WTC11 (cell line): ENCODE measurements at regions not wholly inside any gene's neighbourhood (a gene's known extent, or its start where the extent isn't known, plus 50 kb on each side); places are given as distances from the start of the nearest gene placed in this dataset.

Experiments
- AR ChIP-seq: fragments of 250-450 bp; sonication (Bioruptor Pico); IDR thresholded peaks from 2 replicates; pipeline ENCODE4 v1.9.0; 2021; ENCODE audit warnings: mild to moderate bottlenecking
- ESRRA ChIP-seq: sonication (generic); formaldehyde crosslinking; IDR thresholded peaks from 2 replicates; pipeline ENCODE4 v1.8.1; 2022; ENCODE audit warnings: mild to moderate bottlenecking, missing genetic modification reagents, borderline replicate concordance
- ETV6 ChIP-seq: sonication (generic); formaldehyde crosslinking; IDR thresholded peaks from 2 replicates; pipeline ENCODE4 v1.8.1; 2022; ENCODE audit warnings: mild to moderate bottlenecking, missing genetic modification reagents
- FOXJ3 ChIP-seq: sonication (generic); formaldehyde crosslinking; IDR thresholded peaks from 2 replicates; pipeline ENCODE4 v1.9.0; 2021; ENCODE audit warnings: missing genetic modification reagents, mild to moderate bottlenecking, borderline replicate concordance
- HMGXB4 ChIP-seq: sonication (generic); formaldehyde crosslinking; IDR thresholded peaks from 2 replicates; pipeline ENCODE4 v1.8.1; 2023; ENCODE audit warnings: mild to moderate bottlenecking, moderate library complexity, missing genetic modification reagents
- NFATC4 ChIP-seq: fragments of 250-450 bp; sonication (Bioruptor Pico); IDR thresholded peaks from 2 replicates; pipeline ENCODE4 v1.9.0; 2021; ENCODE audit warnings: mild to moderate bottlenecking
- NR1H2 ChIP-seq: sonication (generic); formaldehyde crosslinking; IDR thresholded peaks from 2 replicates; pipeline ENCODE4 v1.9.0; 2021; ENCODE audit warnings: mild to moderate bottlenecking, moderate library complexity, missing genetic modification reagents
- PRRX2 ChIP-seq: fragments of 250-450 bp; sonication (Bioruptor Pico); IDR thresholded peaks from 2 replicates; pipeline ENCODE4 v1.8.0; 2021; ENCODE audit warnings: mild to moderate bottlenecking
- USF1 ChIP-seq: sonication (generic); formaldehyde crosslinking; IDR thresholded peaks from 2 replicates; pipeline ENCODE4 v1.8.0; 2022; ENCODE audit warnings: mild to moderate bottlenecking, missing genetic modification reagents
- ZNF121 ChIP-seq: sonication (generic); formaldehyde crosslinking; IDR thresholded peaks from 2 replicates; pipeline ENCODE4 v1.8.0; 2023; ENCODE audit warnings: missing genetic modification reagents
- ZNF138 ChIP-seq: sonication (generic); formaldehyde crosslinking; conservative IDR thresholded peaks from 2 replicates; pipeline ENCODE4 v1.8.1; 2022; ENCODE audit warnings: mild to moderate bottlenecking, moderate library complexity, missing genetic modification reagents
- ZNF219 ChIP-seq: sonication (generic); formaldehyde crosslinking; IDR thresholded peaks from 2 replicates; pipeline ENCODE4 v1.8.0; 2023; ENCODE audit warnings: missing genetic modification reagents, mild to moderate bottlenecking, borderline replicate concordance
- ZNF263 ChIP-seq: sonication (generic); formaldehyde crosslinking; IDR thresholded peaks from 2 replicates; pipeline ENCODE4 v1.8.1; 2022; ENCODE audit warnings: low read depth, mild to moderate bottlenecking, moderate library complexity, missing genetic modification reagents
- TF ChIP-seq, protein P1 (sequence below): sonication (generic); formaldehyde crosslinking; IDR thresholded peaks from 2 replicates; pipeline ENCODE4 v1.8.1; 2023; ENCODE audit warnings: mild to moderate bottlenecking, missing genetic modification reagents, borderline replicate concordance
- TF ChIP-seq, protein P2 (sequence below): sonication (generic); formaldehyde crosslinking; IDR thresholded peaks from 2 replicates; pipeline ENCODE4 v1.8.1; 2023; ENCODE audit warnings: mild to moderate bottlenecking, missing genetic modification reagents, moderate library complexity
- TF ChIP-seq, protein P3 (sequence below): fragments of 250-450 bp; sonication (Bioruptor Pico); IDR thresholded peaks from 2 replicates; pipeline ENCODE4 v1.9.0; 2021; ENCODE audit warnings: mild to moderate bottlenecking, borderline replicate concordance
- TF ChIP-seq, protein P4 (sequence below): fragments of 250-450 bp; sonication (Bioruptor Pico); IDR thresholded peaks from 2 replicates; pipeline ENCODE4 v2.1.2; 2022; ENCODE audit warnings: mild to moderate bottlenecking, moderate library complexity

DNA sequence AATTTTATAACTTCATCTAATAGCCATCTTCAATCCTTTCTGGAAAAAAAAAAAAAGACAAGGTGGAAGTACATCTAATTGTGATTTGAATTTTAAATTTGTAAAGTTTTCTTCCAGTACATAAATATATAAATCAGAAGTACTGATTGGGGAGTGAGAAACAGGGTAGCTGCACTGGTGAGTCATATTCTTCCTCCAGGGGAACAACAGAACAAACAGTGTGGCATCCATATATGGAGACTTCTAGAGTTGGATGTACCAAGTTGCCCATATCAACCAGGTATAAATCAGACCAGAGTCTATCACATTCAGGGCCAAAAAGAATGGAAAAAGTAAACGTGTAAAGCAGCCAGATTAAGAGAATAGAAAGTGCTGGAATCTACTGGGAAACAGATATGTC lies 66.0 kb upstream of the NRIP1 start (continued):
- TF ChIP-seq, protein P1, sequence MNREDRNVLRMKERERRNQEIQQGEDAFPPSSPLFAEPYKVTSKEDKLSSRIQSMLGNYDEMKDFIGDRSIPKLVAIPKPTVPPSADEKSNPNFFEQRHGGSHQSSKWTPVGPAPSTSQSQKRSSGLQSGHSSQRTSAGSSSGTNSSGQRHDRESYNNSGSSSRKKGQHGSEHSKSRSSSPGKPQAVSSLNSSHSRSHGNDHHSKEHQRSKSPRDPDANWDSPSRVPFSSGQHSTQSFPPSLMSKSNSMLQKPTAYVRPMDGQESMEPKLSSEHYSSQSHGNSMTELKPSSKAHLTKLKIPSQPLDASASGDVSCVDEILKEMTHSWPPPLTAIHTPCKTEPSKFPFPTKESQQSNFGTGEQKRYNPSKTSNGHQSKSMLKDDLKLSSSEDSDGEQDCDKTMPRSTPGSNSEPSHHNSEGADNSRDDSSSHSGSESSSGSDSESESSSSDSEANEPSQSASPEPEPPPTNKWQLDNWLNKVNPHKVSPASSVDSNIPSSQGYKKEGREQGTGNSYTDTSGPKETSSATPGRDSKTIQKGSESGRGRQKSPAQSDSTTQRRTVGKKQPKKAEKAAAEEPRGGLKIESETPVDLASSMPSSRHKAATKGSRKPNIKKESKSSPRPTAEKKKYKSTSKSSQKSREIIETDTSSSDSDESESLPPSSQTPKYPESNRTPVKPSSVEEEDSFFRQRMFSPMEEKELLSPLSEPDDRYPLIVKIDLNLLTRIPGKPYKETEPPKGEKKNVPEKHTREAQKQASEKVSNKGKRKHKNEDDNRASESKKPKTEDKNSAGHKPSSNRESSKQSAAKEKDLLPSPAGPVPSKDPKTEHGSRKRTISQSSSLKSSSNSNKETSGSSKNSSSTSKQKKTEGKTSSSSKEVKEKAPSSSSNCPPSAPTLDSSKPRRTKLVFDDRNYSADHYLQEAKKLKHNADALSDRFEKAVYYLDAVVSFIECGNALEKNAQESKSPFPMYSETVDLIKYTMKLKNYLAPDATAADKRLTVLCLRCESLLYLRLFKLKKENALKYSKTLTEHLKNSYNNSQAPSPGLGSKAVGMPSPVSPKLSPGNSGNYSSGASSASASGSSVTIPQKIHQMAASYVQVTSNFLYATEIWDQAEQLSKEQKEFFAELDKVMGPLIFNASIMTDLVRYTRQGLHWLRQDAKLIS: no peak
- TF ChIP-seq ZNF263 (CRISPR knock-in tag): no peak
- no peak for TF ChIP-seq NFATC4 (CRISPR knock-in tag)
- no peak for TF ChIP-seq AR (CRISPR knock-in tag)
- TF ChIP-seq NR1H2 (CRISPR knock-in tag): no peak
- TF ChIP-seq FOXJ3 (CRISPR knock-in tag): no peak
- TF ChIP-seq, protein P2, sequence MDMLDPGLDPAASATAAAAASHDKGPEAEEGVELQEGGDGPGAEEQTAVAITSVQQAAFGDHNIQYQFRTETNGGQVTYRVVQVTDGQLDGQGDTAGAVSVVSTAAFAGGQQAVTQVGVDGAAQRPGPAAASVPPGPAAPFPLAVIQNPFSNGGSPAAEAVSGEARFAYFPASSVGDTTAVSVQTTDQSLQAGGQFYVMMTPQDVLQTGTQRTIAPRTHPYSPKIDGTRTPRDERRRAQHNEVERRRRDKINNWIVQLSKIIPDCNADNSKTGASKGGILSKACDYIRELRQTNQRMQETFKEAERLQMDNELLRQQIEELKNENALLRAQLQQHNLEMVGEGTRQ (CRISPR knock-in tag): no peak
- TF ChIP-seq, protein P3, sequence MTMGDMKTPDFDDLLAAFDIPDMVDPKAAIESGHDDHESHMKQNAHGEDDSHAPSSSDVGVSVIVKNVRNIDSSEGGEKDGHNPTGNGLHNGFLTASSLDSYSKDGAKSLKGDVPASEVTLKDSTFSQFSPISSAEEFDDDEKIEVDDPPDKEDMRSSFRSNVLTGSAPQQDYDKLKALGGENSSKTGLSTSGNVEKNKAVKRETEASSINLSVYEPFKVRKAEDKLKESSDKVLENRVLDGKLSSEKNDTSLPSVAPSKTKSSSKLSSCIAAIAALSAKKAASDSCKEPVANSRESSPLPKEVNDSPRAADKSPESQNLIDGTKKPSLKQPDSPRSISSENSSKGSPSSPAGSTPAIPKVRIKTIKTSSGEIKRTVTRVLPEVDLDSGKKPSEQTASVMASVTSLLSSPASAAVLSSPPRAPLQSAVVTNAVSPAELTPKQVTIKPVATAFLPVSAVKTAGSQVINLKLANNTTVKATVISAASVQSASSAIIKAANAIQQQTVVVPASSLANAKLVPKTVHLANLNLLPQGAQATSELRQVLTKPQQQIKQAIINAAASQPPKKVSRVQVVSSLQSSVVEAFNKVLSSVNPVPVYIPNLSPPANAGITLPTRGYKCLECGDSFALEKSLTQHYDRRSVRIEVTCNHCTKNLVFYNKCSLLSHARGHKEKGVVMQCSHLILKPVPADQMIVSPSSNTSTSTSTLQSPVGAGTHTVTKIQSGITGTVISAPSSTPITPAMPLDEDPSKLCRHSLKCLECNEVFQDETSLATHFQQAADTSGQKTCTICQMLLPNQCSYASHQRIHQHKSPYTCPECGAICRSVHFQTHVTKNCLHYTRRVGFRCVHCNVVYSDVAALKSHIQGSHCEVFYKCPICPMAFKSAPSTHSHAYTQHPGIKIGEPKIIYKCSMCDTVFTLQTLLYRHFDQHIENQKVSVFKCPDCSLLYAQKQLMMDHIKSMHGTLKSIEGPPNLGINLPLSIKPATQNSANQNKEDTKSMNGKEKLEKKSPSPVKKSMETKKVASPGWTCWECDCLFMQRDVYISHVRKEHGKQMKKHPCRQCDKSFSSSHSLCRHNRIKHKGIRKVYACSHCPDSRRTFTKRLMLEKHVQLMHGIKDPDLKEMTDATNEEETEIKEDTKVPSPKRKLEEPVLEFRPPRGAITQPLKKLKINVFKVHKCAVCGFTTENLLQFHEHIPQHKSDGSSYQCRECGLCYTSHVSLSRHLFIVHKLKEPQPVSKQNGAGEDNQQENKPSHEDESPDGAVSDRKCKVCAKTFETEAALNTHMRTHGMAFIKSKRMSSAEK (CRISPR knock-in tag): no peak
- TF ChIP-seq, protein P4, sequence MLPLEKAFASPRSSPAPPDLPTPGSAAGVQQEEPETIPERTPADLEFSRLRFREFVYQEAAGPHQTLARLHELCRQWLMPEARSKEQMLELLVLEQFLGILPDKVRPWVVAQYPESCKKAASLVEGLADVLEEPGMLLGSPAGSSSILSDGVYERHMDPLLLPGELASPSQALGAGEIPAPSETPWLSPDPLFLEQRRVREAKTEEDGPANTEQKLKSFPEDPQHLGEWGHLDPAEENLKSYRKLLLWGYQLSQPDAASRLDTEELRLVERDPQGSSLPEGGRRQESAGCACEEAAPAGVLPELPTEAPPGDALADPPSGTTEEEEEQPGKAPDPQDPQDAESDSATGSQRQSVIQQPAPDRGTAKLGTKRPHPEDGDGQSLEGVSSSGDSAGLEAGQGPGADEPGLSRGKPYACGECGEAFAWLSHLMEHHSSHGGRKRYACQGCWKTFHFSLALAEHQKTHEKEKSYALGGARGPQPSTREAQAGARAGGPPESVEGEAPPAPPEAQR (CRISPR knock-in tag): no peak
- TF ChIP-seq HMGXB4 (CRISPR knock-in tag): no peak
- TF ChIP-seq PRRX2 (CRISPR knock-in tag): no peak
- no peak for TF ChIP-seq ZNF121 (CRISPR knock-in tag)
- TF ChIP-seq ZNF138 (CRISPR knock-in tag): no peak
- no peak for TF ChIP-seq ETV6
- TF ChIP-seq ZNF219: no peak
- no peak for TF ChIP-seq USF1
- TF ChIP-seq ESRRA: no peak
